Activated CD4-positive, alpha-beta T cell treated with anti-CD3 and anti-CD28 coated beads for 36 hours (primary cell): ENCODE measurements at regions not wholly inside any gene's neighbourhood (a gene's known extent, or its start where the extent isn't known, plus 50 kb on each side); places are given as distances from the start of the nearest gene placed in this dataset.

Experiments used
- ATAC-seq: fragments of 200-7000 bp; cut with Tn5 transposase; one replicate; pipeline ENCODE4 v1.10.0; 2021; ENCODE audit warnings: mild to moderate bottlenecking, moderate library complexity
- CTCF ChIA-PET: fragments of 350-600 bp; sonication (Branson Sonifier 250); formaldehyde crosslinking; loops from one replicate; lab custom pipeline; 2021; ENCODE audit warnings: antibody characterized with exemption; lab: Charles Lee
- POLR2A ChIA-PET: fragments of 350-600 bp; sonication (Branson Sonifier 250); formaldehyde crosslinking; loops from one replicate; lab custom pipeline; 2021; ENCODE audit warnings: antibody characterized with exemption, inconsistent platforms; lab: Charles Lee
- DNase-seq: peaks from one replicate; pipeline ENCODE4 v3.0.0-alpha.2; 2020
- H3K27ac Mint-ChIP-seq: one replicate; pipeline ENCODE4 v1.8.0; 2021; ENCODE audit warnings: mixed read lengths
- H3K27me3 Mint-ChIP-seq: one replicate; pipeline ENCODE4 v1.8.0; 2021; ENCODE audit warnings: mixed read lengths
- H3K36me3 Mint-ChIP-seq: one replicate; pipeline ENCODE4 v1.8.0; 2021; ENCODE audit warnings: low read depth, mixed read lengths
- H3K4me1 Mint-ChIP-seq: one replicate; pipeline ENCODE4 v1.8.0; 2021; ENCODE audit warnings: mixed read lengths
- H3K4me3 Mint-ChIP-seq: one replicate; pipeline ENCODE4 v1.8.0; 2021; ENCODE audit warnings: mild to moderate bottlenecking, moderate library complexity, mixed read lengths
- H3K9me3 Mint-ChIP-seq: one replicate; pipeline ENCODE4 v1.8.0; 2021; ENCODE audit warnings: low read depth, mixed read lengths
- intact Hi-C, 2 experiments: fragments of 100-400 bp; cut with DNase I in 1 of 2; cut with micrococcal nuclease in 1 of 2; formaldehyde crosslinking; loops; one replicate each; pipeline versions ENCODE4 v1.14.2 to v1.15.1; 2022 to 2024; cut with DNase I, micrococcal nuclease

GRCh38 chr12:102573237-102573636 lies 92.9 kb upstream of the IGF1 start:
- Mint-ChIP-seq H3K4me3 (no peak overlapping the region), H3K4me1 (no peaks in the 10 kb centered on the region), H3K27me3 (peaks cover 9% of the 10 kb centered on the region), H3K9me3 (peaks cover 4% of the 10 kb centered on the region), H3K36me3 (no peaks in the 10 kb centered on the region), H3K27ac (no peak overlapping the region)
- DNase-seq (no peak), ATAC-seq (no peak)
- intact Hi-C loops = no loop called here
- ChIA-PET CTCF (no interaction called here), POLR2A (no interaction called here)

- DNase-seq (no peak), ATAC-seq (no peak)
- Mint-ChIP-seq H3K9me3 (peaks cover 3% of the 10 kb centered on the region), H3K36me3 (no peaks in the 10 kb centered on the region), H3K4me3 (no peak overlapping the region), H3K27me3 (peaks cover 9% of the 10 kb centered on the region), H3K4me1 (no peaks in the 10 kb centered on the region), H3K27ac (no peak overlapping the region)
- ChIA-PET POLR2A (no interaction called here), CTCF (interaction anchor here (0.8 kb wide), 1 partner anchor 211 kb away, joined by 5 read pairs; no protein-coding TSS in a partner anchor)
- intact Hi-C loops = no loop called here
Measured at GRCh38 chr12:102571889-102572288, 91.5 kb upstream of the IGF1 start.

- ATAC-seq (no peak), DNase-seq (no peak)
- Mint-ChIP-seq H3K27ac (no peak overlapping the region), H3K9me3 (peaks cover 3% of the 10 kb centered on the region), H3K4me1 (no peaks in the 10 kb centered on the region), H3K27me3 (peaks cover 7% of the 10 kb centered on the region), H3K4me3 (no peak overlapping the region), H3K36me3 (no peaks in the 10 kb centered on the region)
- ChIA-PET CTCF (no interaction called here), POLR2A (no interaction called here)
- intact Hi-C loops = no loop called here
Measured at GRCh38 chr12:102570256-102570655, 89.9 kb upstream of the IGF1 start.

- Mint-ChIP-seq H3K4me1 (no peaks in the 10 kb centered on the region), H3K9me3 (peaks cover 3% of the 10 kb centered on the region), H3K4me3 (no peak overlapping the region), H3K36me3 (no peaks in the 10 kb centered on the region), H3K27ac (no peak overlapping the region), H3K27me3 (peaks cover 7% of the 10 kb centered on the region)
- ChIA-PET POLR2A (no interaction called here), CTCF (no interaction called here)
- DNase-seq (no peak), ATAC-seq (no peak)
- intact Hi-C loops = no loop called here
Measured at GRCh38 chr12:102569803-102570202, 89.4 kb upstream of the IGF1 start.

GRCh38 chr12:102568276-102568675 lies 87.9 kb upstream of the IGF1 start:
- Mint-ChIP-seq H3K36me3 (no peaks in the 10 kb centered on the region), H3K4me1 (no peaks in the 10 kb centered on the region), H3K27me3 (peaks cover 3% of the 10 kb centered on the region), H3K27ac (no peak overlapping the region), H3K9me3 (no peaks in the 10 kb centered on the region), H3K4me3 (no peak overlapping the region)
- POLR2A ChIA-PET = no interaction called here
- ATAC-seq = no peak
- intact Hi-C loops = no loop called here
- CTCF ChIA-PET = no interaction called here
- no peak for DNase-seq

GRCh38 chr12:102567031-102567985 lies 86.9 kb upstream of the IGF1 start:
- H3K4me3 Mint-ChIP-seq = no peak overlapping the region
- H3K36me3 Mint-ChIP-seq = no peaks in the 10 kb centered on the region
- ChIA-PET CTCF (no interaction called here), POLR2A (no interaction called here)
- H3K9me3 Mint-ChIP-seq = no peaks in the 10 kb centered on the region
- H3K27me3 Mint-ChIP-seq = no peaks in the 10 kb centered on the region
- intact Hi-C loops = no loop called here
- no peak for ATAC-seq
- no peak overlapping the region for H3K27ac Mint-ChIP-seq
- H3K4me1 Mint-ChIP-seq = no peaks in the 10 kb centered on the region
- DNase-seq = no peak

GRCh38 chr12:102565555-102565954 lies 85.2 kb upstream of the IGF1 start:
- Mint-ChIP-seq H3K27me3 (no peaks in the 10 kb centered on the region), H3K36me3 (no peaks in the 10 kb centered on the region), H3K4me1 (no peaks in the 10 kb centered on the region), H3K27ac (no peak overlapping the region), H3K9me3 (no peaks in the 10 kb centered on the region), H3K4me3 (no peak overlapping the region)
- ATAC-seq = no peak
- ChIA-PET CTCF (no interaction called here), POLR2A (no interaction called here)
- DNase-seq = no peak
- intact Hi-C loops = no loop called here

GRCh38 chr12:102564026-102564425 lies 83.7 kb upstream of the IGF1 start:
- no peaks in the 10 kb centered on the region for H3K9me3 Mint-ChIP-seq
- H3K4me3 Mint-ChIP-seq = no peak overlapping the region
- ChIA-PET POLR2A (no interaction called here), CTCF (no interaction called here)
- H3K27me3 Mint-ChIP-seq = no peaks in the 10 kb centered on the region
- ATAC-seq (no peak), DNase-seq (no peak)
- H3K36me3 Mint-ChIP-seq = no peaks in the 10 kb centered on the region
- H3K27ac Mint-ChIP-seq = no peak overlapping the region
- no peaks in the 10 kb centered on the region for H3K4me1 Mint-ChIP-seq
- intact Hi-C loops = no loop called here

- no peak overlapping the region for H3K27ac Mint-ChIP-seq
- no peaks in the 10 kb centered on the region for H3K4me1 Mint-ChIP-seq
- no peak overlapping the region for H3K4me3 Mint-ChIP-seq
- no peaks in the 10 kb centered on the region for H3K9me3 Mint-ChIP-seq
- no peaks in the 10 kb centered on the region for H3K36me3 Mint-ChIP-seq
- H3K27me3 Mint-ChIP-seq = no peaks in the 10 kb centered on the region
- ATAC-seq (no peak), DNase-seq (no peak)
- ChIA-PET CTCF (no interaction called here), POLR2A (no interaction called here)
- intact Hi-C loops = no loop called here
Measured at GRCh38 chr12:102562836-102563425, 82.6 kb upstream of the IGF1 start.

- POLR2A ChIA-PET = no interaction called here
- no peak for ATAC-seq
Measured at GRCh38 chr12:102551186-102551585, 70.8 kb upstream of the IGF1 start.

GRCh38 chr12:102549691-102550090 lies 69.3 kb upstream of the IGF1 start:
- CTCF ChIA-PET = no interaction called here
- Mint-ChIP-seq H3K4me3 (no peak overlapping the region), H3K9me3 (no peaks in the 10 kb centered on the region), H3K36me3 (no peaks in the 10 kb centered on the region), H3K27ac (no peak overlapping the region), H3K27me3 (peaks cover 2% of the 10 kb centered on the region), H3K4me1 (no peaks in the 10 kb centered on the region)
- no peak for ATAC-seq
- POLR2A ChIA-PET = no interaction called here
- intact Hi-C loops = no loop called here
- no peak for DNase-seq

More at GRCh38 chr12:102551186-102551585, 70.8 kb upstream of the IGF1 start:
- Mint-ChIP-seq H3K9me3 (no peaks in the 10 kb centered on the region), H3K27me3 (peaks cover 2% of the 10 kb centered on the region), H3K36me3 (no peaks in the 10 kb centered on the region), H3K4me1 (no peaks in the 10 kb centered on the region), H3K4me3 (no peak overlapping the region), H3K27ac (no peak overlapping the region)
- intact Hi-C loops = no loop called here
- CTCF ChIA-PET = interaction anchor here (0.6 to 1.1 kb wide), 2 partner anchors 38 to 1460 kb away, joined by 3 read pairs; no protein-coding TSS in a partner anchor
- DNase-seq = no peak

- POLR2A ChIA-PET = no interaction called here
- Mint-ChIP-seq H3K27ac (no peak overlapping the region), H3K4me1 (no peaks in the 10 kb centered on the region), H3K27me3 (peaks cover 2% of the 10 kb centered on the region), H3K4me3 (no peak overlapping the region), H3K36me3 (no peaks in the 10 kb centered on the region), H3K9me3 (no peaks in the 10 kb centered on the region)
- intact Hi-C loops = no loop called here
- ATAC-seq (no peak), DNase-seq (no peak)
- CTCF ChIA-PET = no interaction called here
Measured at GRCh38 chr12:102548543-102548942, 68.2 kb upstream of the IGF1 start.
